Left colon (tissue), 2 donors: ENCODE measurements at regions not wholly inside any gene's neighbourhood (a gene's known extent, or its start where the extent isn't known, plus 50 kb on each side); places are given as distances from the start of the nearest gene placed in this dataset.
"Not testable (repeated sequence)": the region's sequence is repeated elsewhere in the genome, so short reads cannot be mapped to it uniquely, and the experiment has no call there.

Experiments
- ATAC-seq: fragments of 200-7000 bp; cut with Tn5 transposase; one replicate; pipeline ENCODE4 v1.9.1; 2020; ENCODE audit warnings: mild to moderate bottlenecking, moderate library complexity
- DNase-seq, 2 donors: peaks; one replicate each; pipeline ENCODE4 v3.0.0-alpha.2; 2020
- intact Hi-C, 2 donors: fragments of 100-400 bp; cut with DNase I in 1 of 2; cut with micrococcal nuclease in 1 of 2; formaldehyde crosslinking; loops; one replicate each; pipeline versions ENCODE4 v1.11.2 to v1.14.0; 2022; cut with DNase I, micrococcal nuclease
- donor health status: DM: no; HTN: no; CAD: no.
- donor health status: DM: yes; HTN: yes; CAD: no.

GRCh38 chr16:88266935-88267551 is 115.7 kb upstream of the ZNF469 start:
- intact Hi-C loops, DNase-seq, ATAC-seq: not testable (repeated sequence)

GRCh38 chr16:88268186-88268970 is 114.4 kb upstream of the ZNF469 start:
- intact Hi-C loops, DNase-seq, ATAC-seq: not testable (repeated sequence)

- DNase-seq, intact Hi-C loops, ATAC-seq: not testable (repeated sequence)
These were observed 112.5 kb upstream of the ZNF469 start for GRCh38 chr16:88270171-88270790.

- intact Hi-C loops, DNase-seq, ATAC-seq: not testable (repeated sequence)
These were observed 111.5 kb upstream of the ZNF469 start for GRCh38 chr16:88271296-88271695.

- intact Hi-C loops, DNase-seq: not testable (repeated sequence)
These were observed 111.0 kb upstream of the ZNF469 start for GRCh38 chr16:88271776-88272175.

GRCh38 chr16:88272437-88272836 is 110.3 kb upstream of the ZNF469 start:
- ATAC-seq, DNase-seq, intact Hi-C loops: not testable (repeated sequence)

More at GRCh38 chr16:88271776-88272175, 111.0 kb upstream of the ZNF469 start:
- not testable (repeated sequence) for ATAC-seq

- DNase-seq, intact Hi-C loops, ATAC-seq: not testable (repeated sequence)
These were observed 108.5 kb upstream of the ZNF469 start for GRCh38 chr16:88274126-88274750.

- DNase-seq (no peak), ATAC-seq (no peak)
- intact Hi-C loops = no loop called here
These were observed 107.9 kb upstream of the ZNF469 start for GRCh38 chr16:88274847-88275246.

- ATAC-seq, intact Hi-C loops, DNase-seq: not testable (repeated sequence)
These were observed 107.2 kb upstream of the ZNF469 start for GRCh38 chr16:88275336-88276122.

- DNase-seq, intact Hi-C loops, ATAC-seq: not testable (repeated sequence)
These were observed 106.6 kb upstream of the ZNF469 start for GRCh38 chr16:88276123-88276588.

GRCh38 chr16:88276591-88276990 is 106.2 kb upstream of the ZNF469 start:
- no peak for DNase-seq
- intact Hi-C loops = no loop called here
- ATAC-seq = no peak

GRCh38 chr16:88279998-88280397 is 102.8 kb upstream of the ZNF469 start:
- DNase-seq (no peak), ATAC-seq (no peak)
- intact Hi-C loops = no loop called here

- intact Hi-C loops = no loop called here
- peak; percentile 45 for ATAC-seq
- no peak for DNase-seq
These were observed 100.7 kb upstream of the ZNF469 start for GRCh38 chr16:88281858-88282563.

- DNase-seq (no peak), ATAC-seq (peak; percentile 26)
- intact Hi-C loops = no loop called here
These were observed 100.0 kb upstream of the ZNF469 start for GRCh38 chr16:88282564-88283395.

- no peak for ATAC-seq
- intact Hi-C loops = no loop called here
- no peak for DNase-seq
These were observed 99.2 kb upstream of the ZNF469 start for GRCh38 chr16:88283596-88283995.

GRCh38 chr16:88284101-88284500 is 98.7 kb upstream of the ZNF469 start:
- DNase-seq (no peak), ATAC-seq (no peak)
- intact Hi-C loops = no loop called here
